ENCODE measurements at regions not wholly inside any gene's neighbourhood (a gene's known extent, or its start where the extent isn't known, plus 50 kb on each side); places are given as distances from the start of the nearest gene placed in this dataset.

GRCh38 chr2:240323601-240324291 is 111.7 kb upstream of the GPC1 start:
- DNase-seq (ENCODE audit: low read depth in 1 of 2, low spot score in 2 of 2) = no peak
- no peak overlapping the region for H2BK20ac ChIP-seq (ENCODE audit: low read length)
- H3K79me1 ChIP-seq (ENCODE audit: low read depth, low read length) = no peaks in the 10 kb centered on the region
- no peak overlapping the region for H3K4ac ChIP-seq (replicated peaks; ENCODE audit: insufficient read length, low read depth, low read length)
- H3K27me3 ChIP-seq (replicated peaks in 1 of 4; ENCODE audit: control insufficient read depth in 3 of 4, extremely low read depth in 1 of 4, insufficient read depth in 3 of 4, low read length in 3 of 4) = no peaks in the 10 kb centered on the region
- H2BK12ac ChIP-seq (ENCODE audit: low read depth, low read length) = no peak overlapping the region
- H3K9me3 ChIP-seq (ENCODE audit: insufficient read depth in 2 of 2, low read depth in 1 of 2, low read length in 1 of 2) = no peaks in the 10 kb centered on the region
- ChIA-PET CTCF (ENCODE audit: partially characterized antibody) (no interaction called here), POLR2A (ENCODE audit: partially characterized antibody) (no interaction called here)
- H3K56ac ChIP-seq (replicated peaks; ENCODE audit: insufficient read length, low read depth, low read length) = no peak overlapping the region
- H2AK5ac ChIP-seq (ENCODE audit: low read depth, low read length) = no peak overlapping the region
- H3K18ac ChIP-seq (ENCODE audit: extremely low read depth, low read length) = no peak overlapping the region
- H2AFZ ChIP-seq (ENCODE audit: low read length) = no peak overlapping the region
- H4K5ac ChIP-seq (ENCODE audit: insufficient read length, low read depth, low read length) = no peak overlapping the region
- H3K27ac ChIP-seq (ENCODE audit: low read depth, low read length) = no peak overlapping the region
- no peak overlapping the region for H2BK5ac ChIP-seq (ENCODE audit: low read depth, low read length)
- FAIRE-seq = no peak
- no peak overlapping the region for H3K4me3 ChIP-seq (ENCODE audit: extremely low read depth in 1 of 4, insufficient read depth in 2 of 4, low read depth in 3 of 4, low read length in 4 of 4)
- H3K4me1 ChIP-seq (replicated peaks in 1 of 4; ENCODE audit: control insufficient read depth in 3 of 4, insufficient read depth in 4 of 4, low read length in 3 of 4) = peaks cover 0 to 9% (median 0%) of the 10 kb centered on the region in 4 experiments; a peak in 1 of 7 replicates
- H4K20me1 ChIP-seq (replicated peaks in 1 of 2; ENCODE audit: control insufficient read depth in 1 of 2, insufficient read depth in 2 of 2, low read length in 2 of 2) = no peaks in the 10 kb centered on the region
- no peaks in the 10 kb centered on the region for H3K36me3 ChIP-seq (ENCODE audit: control insufficient read depth in 2 of 4, insufficient read depth in 4 of 4, low read length in 3 of 4)
- no peak overlapping the region for H2BK15ac ChIP-seq (ENCODE audit: low read length)
- no peak overlapping the region for H2BK120ac ChIP-seq (replicated peaks; ENCODE audit: low read depth, low read length)
- no peaks in the 10 kb centered on the region for H3K79me2 ChIP-seq (ENCODE audit: control insufficient read depth in 1 of 2, insufficient read depth in 2 of 2, low read length in 2 of 2)
- H3K23ac ChIP-seq (ENCODE audit: insufficient read length) = no peak overlapping the region
- H4K91ac ChIP-seq (replicated peaks; ENCODE audit: insufficient read length, low read length) = no peak overlapping the region
- 89% methylated on average over 26 of the region's 28 CpGs; no CpG with 5 or more reads in 1 of the 2 experiments for WGBS, 2 experiments (ENCODE audit: extremely low coverage in 1 of 2, insufficient coverage in 1 of 2, insufficient read length in 1 of 2, insufficient replicate concordance in 2 of 2, low coverage in 1 of 2, low lambda C conversion rate in 2 of 2, missing lambda C conversion rate in 1 of 2)
- H3K9ac ChIP-seq (replicated peaks in 1 of 4; ENCODE audit: extremely low read depth in 1 of 4, low read depth in 3 of 4, low read length in 3 of 4) = no peak overlapping the region
- no peak overlapping the region for H3K14ac ChIP-seq (ENCODE audit: insufficient read length)
- no peak overlapping the region for H4K8ac ChIP-seq (ENCODE audit: extremely low read depth, insufficient read depth, low read length)
- H3K23me2 ChIP-seq (ENCODE audit: low read depth, low read length) = no peaks in the 10 kb centered on the region
- H3K4me2 ChIP-seq (ENCODE audit: insufficient read depth in 1 of 2, low read depth in 2 of 2, low read length in 2 of 2) = no peak overlapping the region
- TF ChIP-seq RFX5 (IDR thresholded peaks at IDR 0.05; ENCODE audit: borderline replicate concordance, low read depth, low read length) (no peak), EP300 (IDR thresholded peaks at IDR 0.05; ENCODE audit: borderline replicate concordance in 1 of 2, low read depth in 2 of 2, low read length in 2 of 2) (no peak), GTF2F1 (IDR thresholded peaks at IDR 0.05; ENCODE audit: borderline replicate concordance, low read depth, low read length) (no peak), NRF1 (IDR thresholded peaks at IDR 0.05; ENCODE audit: low read depth, low read length) (no peak), E2F6 (IDR thresholded peaks at IDR 0.05) (no peak), RAD21 (IDR thresholded peaks at IDR 0.05 in 1 of 2, conservative IDR thresholded peaks at IDR 0.05 in 1 of 2; ENCODE audit: low read depth in 2 of 2, low read length in 2 of 2) (no peak), KDM1A (IDR thresholded peaks at IDR 0.05; ENCODE audit: borderline replicate concordance, low read length) (no peak), SAP30 (IDR thresholded peaks at IDR 0.05; ENCODE audit: insufficient read depth, insufficient replicate concordance, low read length) (no peak), PHF8 (conservative IDR thresholded peaks at IDR 0.05; ENCODE audit: low read depth, low read length) (no peak), SP1 (IDR thresholded peaks at IDR 0.05; ENCODE audit: low read depth, low read length) (no peak), POLR2AphosphoS5 (IDR thresholded peaks at IDR 0.05; ENCODE audit: low read depth, low read length) (no peak), EZH2 (IDR thresholded peaks at IDR 0.05; ENCODE audit: low read depth, low read length, severe bottlenecking) (no peak), POLR2A (IDR thresholded peaks at IDR 0.05; ENCODE audit: control extremely low read depth in 1 of 2, low read depth in 2 of 2, low read length in 2 of 2) (no peak)

Data from H1 (cell line).